Activated T-cell treated with anti-CD3 and anti-CD28 coated beads, Interleukin-2, amount 50 U/mL, for 24 hours (primary cell): ENCODE measurements at regions not wholly inside any gene's neighbourhood (a gene's known extent, or its start where the extent isn't known, plus 50 kb on each side); places are given as distances from the start of the nearest gene placed in this dataset.

ENCODE experiments used
- DNase-seq: peaks from one replicate; pipeline ENCODE4 v3.0.0-alpha.2; 2020
- H3K27ac Mint-ChIP-seq: 2 replicates; pipeline ENCODE4 v1.8.0; 2020; ENCODE audit warnings: mild to moderate bottlenecking, mixed read lengths
- H3K27me3 Mint-ChIP-seq: 2 replicates; pipeline ENCODE4 v1.8.0; 2020; ENCODE audit warnings: mixed read lengths
- H3K36me3 Mint-ChIP-seq: 2 replicates; pipeline ENCODE4 v1.8.0; 2020; ENCODE audit warnings: low read depth, mixed read lengths
- H3K4me1 Mint-ChIP-seq: 2 replicates; pipeline ENCODE4 v1.8.0; 2020; ENCODE audit warnings: low read depth, mixed read lengths
- H3K4me3 Mint-ChIP-seq: 2 replicates; pipeline ENCODE4 v1.8.0; 2020; ENCODE audit warnings: mild to moderate bottlenecking, moderate library complexity, mixed read lengths
- H3K9me3 Mint-ChIP-seq: 2 replicates; pipeline ENCODE4 v1.8.0; 2020; ENCODE audit warnings: mixed read lengths

GRCh38 chr6:168990019-168990751, 263.5 kb downstream of the THBS2 start:
- Mint-ChIP-seq H3K4me3 (no peak overlapping the region), H3K27me3 (no peaks in the 10 kb centered on the region), H3K9me3 (no peaks in the 10 kb centered on the region), H3K36me3 (no peaks in the 10 kb centered on the region), H3K4me1 (no peaks in the 10 kb centered on the region), H3K27ac (no peak overlapping the region)
- no peak for DNase-seq

- Mint-ChIP-seq H3K27ac (no peak overlapping the region), H3K27me3 (no peaks in the 10 kb centered on the region), H3K4me3 (no peak overlapping the region), H3K4me1 (no peaks in the 10 kb centered on the region), H3K36me3 (no peaks in the 10 kb centered on the region), H3K9me3 (no peaks in the 10 kb centered on the region)
- DNase-seq, result no peak
Observed at GRCh38 chr6:168989421-168989820, 264.2 kb downstream of the THBS2 start.

GRCh38 chr6:168988801-168989200, 264.8 kb downstream of the THBS2 start:
- no peak overlapping the region for H3K4me3 Mint-ChIP-seq
- no peaks in the 10 kb centered on the region for H3K4me1 Mint-ChIP-seq
- no peaks in the 10 kb centered on the region for H3K9me3 Mint-ChIP-seq
- no peaks in the 10 kb centered on the region for H3K36me3 Mint-ChIP-seq
- no peak overlapping the region for H3K27ac Mint-ChIP-seq
- no peak for DNase-seq
- H3K27me3 Mint-ChIP-seq, result no peaks in the 10 kb centered on the region

GRCh38 chr6:168988280-168988679, 265.4 kb downstream of the THBS2 start:
- no peak overlapping the region for H3K27ac Mint-ChIP-seq
- H3K36me3 Mint-ChIP-seq, result no peaks in the 10 kb centered on the region
- H3K9me3 Mint-ChIP-seq, result no peaks in the 10 kb centered on the region
- no peak overlapping the region for H3K4me3 Mint-ChIP-seq
- DNase-seq, result no peak
- H3K27me3 Mint-ChIP-seq, result peaks cover 3% of the 10 kb centered on the region
- H3K4me1 Mint-ChIP-seq, result no peaks in the 10 kb centered on the region

- H3K4me1 Mint-ChIP-seq, result no peaks in the 10 kb centered on the region
Observed at GRCh38 chr6:168985705-168986104, 267.9 kb downstream of the THBS2 start.

GRCh38 chr6:168983925-168984324, 269.7 kb downstream of the THBS2 start:
- no peak for DNase-seq
- no peaks in the 10 kb centered on the region for H3K4me1 Mint-ChIP-seq
- H3K9me3 Mint-ChIP-seq, result peaks cover 28% of the 10 kb centered on the region
- no peak overlapping the region for H3K4me3 Mint-ChIP-seq
- no peaks in the 10 kb centered on the region for H3K36me3 Mint-ChIP-seq
- peaks cover 5% of the 10 kb centered on the region for H3K27me3 Mint-ChIP-seq
- no peak overlapping the region for H3K27ac Mint-ChIP-seq

More at GRCh38 chr6:168985705-168986104, 267.9 kb downstream of the THBS2 start:
- peaks cover 12% of the 10 kb centered on the region for H3K9me3 Mint-ChIP-seq
- no peak overlapping the region for H3K4me3 Mint-ChIP-seq
- H3K27ac Mint-ChIP-seq, result no peak overlapping the region
- H3K36me3 Mint-ChIP-seq, result no peaks in the 10 kb centered on the region
- peaks cover 5% of the 10 kb centered on the region for H3K27me3 Mint-ChIP-seq
- no peak for DNase-seq

GRCh38 chr6:168981187-168981586, 272.5 kb downstream of the THBS2 start:
- H3K36me3 Mint-ChIP-seq, result no peaks in the 10 kb centered on the region
- peaks cover 28% of the 10 kb centered on the region for H3K9me3 Mint-ChIP-seq
- peaks cover 5% of the 10 kb centered on the region for H3K27me3 Mint-ChIP-seq
- no peak overlapping the region for H3K27ac Mint-ChIP-seq
- no peaks in the 10 kb centered on the region for H3K4me1 Mint-ChIP-seq
- DNase-seq, result no peak
- H3K4me3 Mint-ChIP-seq, result no peak overlapping the region

- no peaks in the 10 kb centered on the region for H3K4me1 Mint-ChIP-seq
- H3K4me3 Mint-ChIP-seq, result no peak overlapping the region
- H3K36me3 Mint-ChIP-seq, result no peaks in the 10 kb centered on the region
- DNase-seq, result no peak
- peaks cover 14% of the 10 kb centered on the region for H3K27me3 Mint-ChIP-seq
- H3K27ac Mint-ChIP-seq, result no peak overlapping the region
- peaks cover 28% of the 10 kb centered on the region for H3K9me3 Mint-ChIP-seq
Observed at GRCh38 chr6:168979254-168979653, 274.4 kb downstream of the THBS2 start.

- no peak overlapping the region for H3K4me3 Mint-ChIP-seq
- H3K27ac Mint-ChIP-seq, result no peak overlapping the region
- no peaks in the 10 kb centered on the region for H3K9me3 Mint-ChIP-seq
- H3K27me3 Mint-ChIP-seq, result peaks cover 26% of the 10 kb centered on the region
- no peaks in the 10 kb centered on the region for H3K36me3 Mint-ChIP-seq
- no peaks in the 10 kb centered on the region for H3K4me1 Mint-ChIP-seq
- DNase-seq, result no peak
Observed at GRCh38 chr6:168972128-168972527, 281.5 kb downstream of the THBS2 start.

GRCh38 chr6:168971549-168971948, 282.1 kb downstream of the THBS2 start:
- Mint-ChIP-seq H3K9me3 (no peaks in the 10 kb centered on the region), H3K36me3 (no peaks in the 10 kb centered on the region), H3K27ac (no peak overlapping the region), H3K4me3 (no peak overlapping the region), H3K27me3 (peaks cover 26% of the 10 kb centered on the region), H3K4me1 (no peaks in the 10 kb centered on the region)
- DNase-seq, result no peak

- DNase-seq, result no peak
- Mint-ChIP-seq H3K9me3 (no peaks in the 10 kb centered on the region), H3K27me3 (peaks cover 24% of the 10 kb centered on the region), H3K36me3 (no peaks in the 10 kb centered on the region), H3K4me3 (no peak overlapping the region), H3K27ac (no peak overlapping the region), H3K4me1 (no peaks in the 10 kb centered on the region)
Observed at GRCh38 chr6:168968801-168969200, 284.8 kb downstream of the THBS2 start.

GRCh38 chr6:168968228-168968627, 285.4 kb downstream of the THBS2 start:
- H3K27me3 Mint-ChIP-seq, result peaks cover 27% of the 10 kb centered on the region
- DNase-seq, result no peak
- no peaks in the 10 kb centered on the region for H3K36me3 Mint-ChIP-seq
- no peaks in the 10 kb centered on the region for H3K4me1 Mint-ChIP-seq
- no peak overlapping the region for H3K4me3 Mint-ChIP-seq
- H3K9me3 Mint-ChIP-seq, result no peaks in the 10 kb centered on the region
- no peak overlapping the region for H3K27ac Mint-ChIP-seq

GRCh38 chr6:168967281-168967925, 286.2 kb downstream of the THBS2 start:
- H3K27ac Mint-ChIP-seq, result no peak overlapping the region
- DNase-seq, result no peak
- no peak overlapping the region for H3K4me3 Mint-ChIP-seq
- H3K9me3 Mint-ChIP-seq, result no peaks in the 10 kb centered on the region
- H3K4me1 Mint-ChIP-seq, result no peaks in the 10 kb centered on the region
- H3K27me3 Mint-ChIP-seq, result peaks cover 30% of the 10 kb centered on the region
- H3K36me3 Mint-ChIP-seq, result no peaks in the 10 kb centered on the region

GRCh38 chr6:168964138-168964835, 289.4 kb downstream of the THBS2 start:
- H3K36me3 Mint-ChIP-seq, result no peaks in the 10 kb centered on the region
- H3K9me3 Mint-ChIP-seq, result no peaks in the 10 kb centered on the region
- peaks cover 38% of the 10 kb centered on the region for H3K27me3 Mint-ChIP-seq
- H3K4me1 Mint-ChIP-seq, result no peaks in the 10 kb centered on the region
- H3K4me3 Mint-ChIP-seq, result no peak overlapping the region
- DNase-seq, result no peak
- H3K27ac Mint-ChIP-seq, result no peak overlapping the region

GRCh38 chr6:168962886-168963285, 290.8 kb downstream of the THBS2 start:
- no peak overlapping the region for H3K4me3 Mint-ChIP-seq
- peaks cover 49% of the 10 kb centered on the region for H3K27me3 Mint-ChIP-seq

More at GRCh38 chr6:168962886-168963285, 290.8 kb downstream of the THBS2 start:
- no peak for DNase-seq
- H3K27ac Mint-ChIP-seq, result no peak overlapping the region
- H3K36me3 Mint-ChIP-seq, result no peaks in the 10 kb centered on the region
- no peaks in the 10 kb centered on the region for H3K9me3 Mint-ChIP-seq
- no peaks in the 10 kb centered on the region for H3K4me1 Mint-ChIP-seq
